ENCODE measurements at regions not wholly inside any gene's neighbourhood (a gene's known extent, or its start where the extent isn't known, plus 50 kb on each side); places are given as distances from the start of the nearest gene placed in this dataset.

DNA sequence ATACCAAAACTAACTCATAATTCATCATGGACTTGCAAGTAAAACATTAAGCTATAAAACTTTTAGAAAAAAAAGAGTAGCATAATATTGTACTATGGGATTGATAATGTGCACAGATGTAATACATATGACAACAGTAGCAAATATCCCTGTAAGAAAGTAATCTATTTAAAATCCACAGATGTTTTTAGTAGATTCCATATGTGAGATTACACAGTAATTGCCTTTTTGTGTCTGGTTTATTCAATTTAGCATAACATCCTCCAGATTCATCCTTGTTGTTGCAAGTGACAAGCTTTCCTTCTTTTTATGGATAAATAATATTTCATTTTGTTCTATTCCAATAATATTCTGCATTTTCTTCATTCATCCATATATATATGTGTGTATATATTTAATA, 278.2 kb upstream of the LRRTM4 start:
- TF ChIP-seq, protein P1, sequence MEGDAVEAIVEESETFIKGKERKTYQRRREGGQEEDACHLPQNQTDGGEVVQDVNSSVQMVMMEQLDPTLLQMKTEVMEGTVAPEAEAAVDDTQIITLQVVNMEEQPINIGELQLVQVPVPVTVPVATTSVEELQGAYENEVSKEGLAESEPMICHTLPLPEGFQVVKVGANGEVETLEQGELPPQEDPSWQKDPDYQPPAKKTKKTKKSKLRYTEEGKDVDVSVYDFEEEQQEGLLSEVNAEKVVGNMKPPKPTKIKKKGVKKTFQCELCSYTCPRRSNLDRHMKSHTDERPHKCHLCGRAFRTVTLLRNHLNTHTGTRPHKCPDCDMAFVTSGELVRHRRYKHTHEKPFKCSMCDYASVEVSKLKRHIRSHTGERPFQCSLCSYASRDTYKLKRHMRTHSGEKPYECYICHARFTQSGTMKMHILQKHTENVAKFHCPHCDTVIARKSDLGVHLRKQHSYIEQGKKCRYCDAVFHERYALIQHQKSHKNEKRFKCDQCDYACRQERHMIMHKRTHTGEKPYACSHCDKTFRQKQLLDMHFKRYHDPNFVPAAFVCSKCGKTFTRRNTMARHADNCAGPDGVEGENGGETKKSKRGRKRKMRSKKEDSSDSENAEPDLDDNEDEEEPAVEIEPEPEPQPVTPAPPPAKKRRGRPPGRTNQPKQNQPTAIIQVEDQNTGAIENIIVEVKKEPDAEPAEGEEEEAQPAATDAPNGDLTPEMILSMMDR (IDR thresholded peaks at IDR 0.05), result no peak
- TF ChIP-seq POLR2A (IDR thresholded peaks at IDR 0.05), result no peak
